DMS53 (cell line): ENCODE measurements at regions not wholly inside any gene's neighbourhood (a gene's known extent, or its start where the extent isn't known, plus 50 kb on each side); places are given as distances from the start of the nearest gene placed in this dataset.

Source experiments
- DNase-seq: peaks from one replicate; lab custom pipeline; 2025; lab: John Stamatoyannopoulos, UW

DNA sequence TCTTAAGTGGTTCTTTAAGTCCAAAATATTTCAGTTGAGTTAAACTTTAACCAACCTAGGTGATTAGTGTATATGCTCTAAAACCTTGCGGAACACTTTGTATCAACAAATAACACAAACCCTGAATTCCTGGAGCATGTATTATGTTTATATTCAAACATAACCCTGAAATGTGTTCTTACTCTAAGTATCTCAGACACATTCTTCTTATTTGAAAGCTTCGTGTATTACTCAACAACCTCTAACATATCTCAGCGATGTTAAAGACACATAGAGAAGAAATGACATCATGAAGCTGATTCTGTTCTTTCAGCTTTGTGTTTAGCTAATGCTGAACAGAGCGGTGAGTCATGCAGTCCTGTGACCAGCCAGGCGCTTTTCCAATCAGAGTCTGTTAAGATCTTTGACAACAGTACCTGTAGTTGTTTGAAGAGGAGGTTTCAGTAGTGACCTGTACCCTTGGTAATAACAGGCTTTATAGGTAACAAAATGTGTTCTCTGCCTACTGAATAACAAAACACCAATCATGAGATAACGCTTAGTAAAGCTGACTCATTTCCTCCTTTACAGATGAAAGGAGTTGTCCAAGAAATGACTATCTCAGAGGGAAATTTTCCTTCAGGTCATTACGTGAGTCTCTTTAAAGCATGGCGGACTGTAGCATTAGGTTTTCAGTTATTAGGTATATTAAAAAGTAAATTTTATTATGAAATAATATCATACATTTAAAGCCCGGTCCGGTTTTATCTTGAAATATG is 67.3 kb upstream of the KLF6 start:
- peak; percentile 99 for DNase-seq

GRCh38 chr10:3850999-3851937 is 66.3 kb upstream of the KLF6 start:
- DNase-seq = peak; percentile 83

DNA sequence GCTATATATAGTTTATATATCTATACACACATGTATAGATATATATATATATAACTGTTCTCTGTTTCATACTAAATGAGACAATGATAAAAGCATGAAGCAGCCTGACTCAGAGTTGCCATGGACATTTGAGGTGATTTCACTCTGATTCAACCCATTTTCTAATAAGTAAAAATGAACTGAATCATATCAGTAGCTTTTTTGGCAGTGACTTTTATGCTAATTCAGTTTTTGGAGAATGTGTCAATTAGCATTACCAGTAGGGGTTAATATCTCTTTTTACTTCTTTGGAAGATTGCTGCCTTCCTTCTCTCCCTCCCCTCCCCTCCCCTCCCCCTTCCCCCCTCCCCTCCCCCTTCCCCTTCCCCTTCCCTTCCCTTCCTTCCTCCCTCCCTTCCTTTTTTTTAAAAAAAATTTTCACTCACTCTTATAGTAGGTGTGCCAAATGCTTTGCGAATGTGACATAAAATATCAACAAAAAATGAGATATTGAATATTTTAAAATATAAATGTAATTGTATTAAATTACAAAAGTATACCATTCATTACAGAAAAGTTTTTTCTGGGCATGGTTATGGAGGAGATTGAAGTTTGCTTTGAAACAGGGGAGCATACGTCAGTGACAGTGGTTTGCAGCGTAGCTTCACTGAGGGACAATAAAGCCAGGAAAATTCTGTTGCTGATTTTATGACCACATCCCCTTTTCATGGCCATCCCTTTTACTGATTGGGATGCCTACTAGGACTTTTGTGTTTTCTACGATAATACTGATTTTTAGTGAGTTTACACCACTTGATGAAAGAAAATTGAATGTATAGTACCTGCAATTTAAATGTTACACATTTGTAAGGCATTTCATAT is 64.0 kb upstream of the KLF6 start:
- DNase-seq = no peak

DNA sequence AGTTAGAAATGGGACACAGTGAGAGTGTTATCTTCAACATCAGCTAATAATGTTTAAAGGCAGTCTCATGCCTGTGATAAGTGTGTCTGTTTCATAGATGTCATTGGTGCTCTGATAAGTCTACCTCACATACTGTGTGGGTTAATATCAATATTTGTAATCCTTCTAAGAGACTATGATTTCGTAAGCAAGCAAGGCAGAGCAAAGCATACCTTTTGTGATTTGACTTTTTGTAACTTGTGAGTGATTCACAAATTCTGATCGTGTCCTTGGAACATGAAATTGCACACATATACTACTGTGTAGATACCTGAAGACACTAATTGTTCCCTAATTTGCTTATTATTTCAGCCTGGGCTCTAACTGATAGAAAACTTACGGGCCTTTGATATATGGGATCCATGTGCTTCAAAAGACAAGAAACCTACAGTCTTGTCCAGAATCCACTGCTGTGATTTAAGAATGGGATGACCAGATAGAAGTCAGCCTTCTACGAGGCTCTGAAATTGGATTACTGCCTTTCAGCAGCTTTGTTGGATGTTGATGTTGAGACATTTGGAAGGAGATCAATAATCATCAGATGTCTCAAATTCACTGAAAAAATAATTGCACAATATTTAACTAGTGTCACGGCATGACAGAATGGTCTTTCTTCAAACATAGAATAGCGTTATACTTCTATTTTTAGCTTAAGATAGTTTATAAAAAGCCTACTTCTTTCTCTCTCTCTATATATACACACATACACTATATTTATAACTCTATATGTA is 63.2 kb upstream of the KLF6 start:
- no peak for DNase-seq

DNA sequence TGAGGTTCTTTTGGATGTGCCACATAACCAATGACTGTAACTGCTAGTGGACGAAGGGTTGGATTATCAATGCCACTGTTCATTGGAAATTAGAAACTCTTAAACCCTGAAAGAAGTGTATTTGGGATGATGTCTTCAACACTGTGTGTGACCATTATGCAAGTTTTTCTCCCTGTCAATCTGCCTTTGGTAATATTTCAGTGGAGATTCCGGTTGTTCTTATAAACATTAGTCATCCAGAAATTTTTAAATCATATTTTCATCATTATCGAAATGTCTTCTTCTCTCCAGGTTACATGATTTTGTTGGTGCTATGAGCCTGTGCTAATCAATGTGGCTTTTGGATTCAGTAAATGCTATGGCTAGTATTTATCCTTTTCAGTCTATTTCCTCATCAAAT is 61.7 kb upstream of the KLF6 start:
- no peak for DNase-seq

- DNase-seq = no peak
Measured at GRCh38 chr10:3844491-3845025, 59.5 kb upstream of the KLF6 start.

GRCh38 chr10:3838460-3839437 is 53.7 kb upstream of the KLF6 start:
- peak; percentile 33 for DNase-seq

DNA sequence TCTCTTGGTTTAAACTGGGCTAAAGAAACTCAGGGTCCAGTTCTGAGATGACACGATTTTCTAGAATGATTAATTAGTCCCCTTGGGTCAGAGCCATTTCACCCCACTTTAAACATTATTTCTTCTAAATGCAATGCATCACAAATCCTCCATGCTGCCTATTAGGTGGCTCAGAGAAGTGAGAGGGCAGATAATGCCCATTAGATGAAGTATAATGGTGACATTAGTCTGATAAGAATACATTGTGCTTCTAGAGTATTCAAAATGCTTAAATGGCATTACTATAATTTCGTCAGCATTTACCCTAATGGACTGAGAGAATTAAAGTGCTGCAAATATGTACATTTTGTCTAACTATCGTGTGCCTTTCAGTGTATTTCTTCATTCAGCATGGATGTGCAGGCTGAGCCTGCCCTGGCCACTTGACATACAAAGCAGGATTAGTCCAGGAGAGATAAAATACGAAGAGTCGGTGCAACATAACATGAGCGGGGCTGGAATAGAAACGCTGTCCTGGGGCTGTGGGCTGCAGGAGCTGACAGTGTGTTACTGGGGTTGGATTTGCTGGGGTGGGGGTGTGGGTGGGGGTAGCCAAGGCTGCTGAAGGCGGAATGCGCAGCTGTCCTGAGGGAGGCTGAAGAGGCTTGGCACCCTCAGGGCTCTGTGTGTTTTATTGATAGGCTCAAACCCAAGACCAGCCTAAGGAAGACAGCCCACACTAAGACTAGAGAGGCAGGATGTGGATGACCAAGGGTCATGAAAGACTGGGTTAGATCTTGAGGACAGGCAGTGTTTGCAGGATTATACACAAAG is 52.8 kb upstream of the KLF6 start:
- DNase-seq = no peak

DNA sequence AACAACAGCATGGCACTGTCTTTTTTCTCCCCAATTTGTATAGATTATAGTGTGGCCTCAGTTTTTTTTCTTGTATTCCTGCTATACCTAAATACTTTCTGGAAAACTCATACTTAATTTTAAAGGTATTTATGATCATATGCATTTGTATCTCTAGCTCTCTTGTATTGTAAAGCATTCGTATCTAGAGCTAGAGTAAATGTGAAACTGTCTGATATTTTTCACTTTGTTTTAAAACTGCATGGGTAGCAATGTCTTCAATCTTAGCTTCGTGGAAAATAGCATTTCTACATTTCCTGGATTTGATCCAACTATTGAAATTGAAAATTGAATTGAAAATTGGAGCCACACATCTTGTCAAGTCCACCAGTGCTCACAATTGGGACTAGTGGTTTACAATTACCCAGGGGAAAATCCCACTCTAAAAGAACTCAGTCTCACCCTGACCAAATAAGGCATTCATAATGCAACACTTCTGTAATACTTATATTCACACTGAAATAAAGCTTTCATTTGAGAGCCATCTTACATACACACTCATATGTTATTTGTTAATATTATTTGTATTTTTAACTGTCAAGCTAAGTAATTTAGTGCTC is 51.3 kb upstream of the KLF6 start:
- no peak for DNase-seq

- DNase-seq = no peak
Measured at GRCh38 chr10:3835770-3836169, 50.8 kb upstream of the KLF6 start.

- no peak for DNase-seq
Measured at GRCh38 chr10:3834947-3835346, 49.9 kb upstream of the KLF6 start.
